Astrocyte of the cerebellum (primary cell): ENCODE measurements at regions not wholly inside any gene's neighbourhood (a gene's known extent, or its start where the extent isn't known, plus 50 kb on each side); places are given as distances from the start of the nearest gene placed in this dataset.

Source experiments
- DNase-seq: peaks from one replicate; pipeline ENCODE4 v3.0.0-alpha.2; 2011; ENCODE audit warnings: low read depth
- H3K4me3 ChIP-seq: 2 replicates; pipeline ENCODE4 v1.5.1; 2011; ENCODE audit warnings: mild to moderate bottlenecking, low read depth, low read length, moderate library complexity
- CTCF ChIP-seq: IDR thresholded peaks from 2 replicates; pipeline ENCODE4 v1.5.1; 2012; ENCODE audit warnings: low read length, low read depth, moderate library complexity, mild to moderate bottlenecking; ENCODE audit errors: missing control alignments
- in situ Hi-C: cut with HindIII; loops from 2 replicates; pipeline ENCODE4 v1.10.0; 2017; ENCODE audit warnings: low sequenced_read_pairs

- no peak overlapping the region for H3K4me3 ChIP-seq
- no peak for TF ChIP-seq CTCF
- in situ Hi-C loops, result no loop called here
- no peak for DNase-seq
These were observed 422.5 kb upstream of the OPRM1 start for GRCh38 chr6:153616506-153616905.

- no peak for DNase-seq
- in situ Hi-C loops, result no loop called here
- no peak overlapping the region for H3K4me3 ChIP-seq
- TF ChIP-seq CTCF, result no peak
These were observed 425.2 kb upstream of the OPRM1 start for GRCh38 chr6:153613719-153614455.

- TF ChIP-seq CTCF, result no peak
- DNase-seq, result no peak
- no peak overlapping the region for H3K4me3 ChIP-seq
- in situ Hi-C loops, result no loop called here
These were observed 436.6 kb upstream of the OPRM1 start for GRCh38 chr6:153602401-153602800.

GRCh38 chr6:153599901-153600300 is 439.1 kb upstream of the OPRM1 start:
- H3K4me3 ChIP-seq, result no peak overlapping the region
- no peak for DNase-seq
- TF ChIP-seq CTCF, result no peak
- in situ Hi-C loops, result no loop called here

GRCh38 chr6:153595903-153596302 is 443.1 kb upstream of the OPRM1 start:
- no peak for TF ChIP-seq CTCF
- DNase-seq, result no peak
- no peak overlapping the region for H3K4me3 ChIP-seq
- in situ Hi-C loops, result no loop called here

- no peak for TF ChIP-seq CTCF
- no peak overlapping the region for H3K4me3 ChIP-seq
- in situ Hi-C loops, result no loop called here
- DNase-seq, result no peak
These were observed 444.2 kb upstream of the OPRM1 start for GRCh38 chr6:153594871-153595270.
